HL-60 (cell line): ENCODE measurements at regions not wholly inside any gene's neighbourhood (a gene's known extent, or its start where the extent isn't known, plus 50 kb on each side); places are given as distances from the start of the nearest gene placed in this dataset.

Experiments
- DNase-seq, 2 experiments: peaks; one replicate each; pipeline ENCODE4 v3.0.0-alpha.2; 2010 to 2020; ENCODE audit warnings: low read depth in 1 of 2, low spot score in 1 of 2
- H3K27ac ChIP-seq: fragments of 250-450 bp; sonication (Bioruptor Pico); replicated peaks from 2 replicates; pipeline ENCODE4 v1.5.1; 2020; ENCODE audit warnings: mild to moderate bottlenecking, moderate library complexity
- H3K27me3 ChIP-seq: fragments of 250-450 bp; sonication (Bioruptor Pico); 2 replicates; pipeline ENCODE4 v1.5.1; 2021; ENCODE audit warnings: mild to moderate bottlenecking, moderate library complexity; ENCODE audit not compliant: insufficient read depth, poor library complexity, severe bottlenecking
- H3K4me3 ChIP-seq: replicated peaks from 2 replicates; pipeline ENCODE4 v1.5.1; 2011; ENCODE audit warnings: mild to moderate bottlenecking, control low read depth, low read length; ENCODE audit not compliant: insufficient read depth
- CTCF ChIP-seq: IDR thresholded peaks from one replicate; pipeline ENCODE4 v1.5.1; 2011; ENCODE audit warnings: low read length, control low read depth, inconsistent platforms; ENCODE audit not compliant: insufficient read depth
- GABPA ChIP-seq: IDR thresholded peaks from 2 replicates; pipeline ENCODE4 v1.6.1; 2012; ENCODE audit warnings: low read depth
- POLR2AphosphoS5 ChIP-seq: IDR thresholded peaks from 2 replicates; pipeline ENCODE4 v1.6.1; 2012; ENCODE audit warnings: low read depth
- REST ChIP-seq: IDR thresholded peaks from 2 replicates; pipeline ENCODE4 v1.6.1; 2012; ENCODE audit warnings: low read depth; ENCODE audit not compliant: insufficient replicate concordance
- SPI1 ChIP-seq: IDR thresholded peaks from 2 replicates; pipeline ENCODE4 v1.6.1; 2012; ENCODE audit warnings: low read depth, mild to moderate bottlenecking, borderline replicate concordance

DNA sequence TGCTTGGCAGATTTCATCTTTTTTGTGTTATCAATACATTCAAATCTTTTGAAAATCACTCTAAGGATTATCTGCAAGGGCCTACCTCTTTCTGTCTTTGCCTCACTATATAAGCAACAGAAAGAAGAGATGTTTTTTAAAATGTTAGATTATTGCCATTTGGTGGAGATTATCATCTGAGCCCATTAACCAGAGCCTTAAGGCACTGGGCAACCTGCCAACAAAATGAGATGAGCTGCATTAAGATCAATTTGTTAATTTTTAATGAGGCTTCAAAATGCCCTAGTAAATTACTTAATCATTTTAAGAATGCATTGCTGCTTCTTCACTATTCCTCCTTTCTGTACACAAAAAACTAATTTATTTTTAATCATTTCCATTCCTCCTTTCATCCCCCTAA is 314.1 kb downstream of the SNX13 start:
- DNase-seq, result no peak
- Histone ChIP-seq H3K27me3 (no peaks in the 10 kb centered on the region), H3K4me3 (no peak overlapping the region), H3K27ac (no peak overlapping the region)
- TF ChIP-seq GABPA (no peak), CTCF (no peak), SPI1 (no peak), POLR2AphosphoS5 (no peak), REST (no peak)

DNA sequence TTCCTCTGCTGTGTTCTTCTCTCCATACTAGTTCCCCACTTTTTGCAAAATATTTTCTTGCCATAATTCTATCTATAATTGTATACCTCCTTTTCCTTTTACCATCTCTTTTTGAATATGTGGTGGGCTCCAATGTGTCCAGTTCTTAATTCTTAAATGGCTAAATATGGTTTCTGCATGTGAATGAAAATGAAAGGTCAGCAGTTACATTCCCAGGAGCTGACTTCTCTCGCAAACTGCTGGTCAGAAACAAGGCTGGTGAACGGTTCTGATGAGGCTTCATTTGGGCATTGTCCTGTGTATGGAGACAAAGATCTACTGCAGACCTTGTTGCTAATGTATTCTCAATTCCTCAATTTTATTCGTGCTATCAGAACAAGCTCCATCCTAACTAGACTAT is 309.2 kb downstream of the SNX13 start:
- DNase-seq, result no peak
- no peak overlapping the region for H3K4me3 ChIP-seq

DNA sequence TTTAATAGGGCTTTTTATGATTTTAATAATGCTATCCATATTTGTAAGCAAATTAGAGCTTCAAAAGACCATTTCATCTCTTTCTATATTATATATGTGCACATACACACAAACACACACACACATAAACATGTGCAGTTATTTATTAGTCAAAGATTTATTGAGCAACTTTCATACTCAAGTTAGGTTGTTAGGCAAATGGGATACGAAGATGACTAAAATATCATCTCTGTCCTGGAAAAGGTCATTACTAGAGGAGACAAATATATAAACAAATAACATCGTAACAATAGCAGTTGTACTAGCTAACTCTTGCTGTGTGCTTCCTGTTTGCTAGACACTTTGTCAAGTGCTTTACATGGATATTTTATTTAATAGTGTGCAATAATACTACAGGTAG is 307.9 kb downstream of the SNX13 start:
- Histone ChIP-seq H3K4me3 (no peak overlapping the region), H3K27ac (no peak overlapping the region), H3K27me3 (no peaks in the 10 kb centered on the region)
- no peak for DNase-seq
- no peak for TF ChIP-seq SPI1
- no peak for TF ChIP-seq GABPA
- TF ChIP-seq POLR2AphosphoS5, result no peak
- no peak for TF ChIP-seq REST
- TF ChIP-seq CTCF, result no peak

More for the DNA sequence above, 309.2 kb downstream of the SNX13 start:
- Histone ChIP-seq H3K27ac (no peak overlapping the region), H3K27me3 (no peaks in the 10 kb centered on the region)
- no peak for TF ChIP-seq SPI1
- no peak for TF ChIP-seq CTCF
- TF ChIP-seq REST, result no peak
- TF ChIP-seq POLR2AphosphoS5, result no peak
- TF ChIP-seq GABPA, result no peak
